SK-N-SH treated with all-trans-retinoic acid at 6 μM for 48 hours (cell line): ENCODE measurements at regions not wholly inside any gene's neighbourhood (a gene's known extent, or its start where the extent isn't known, plus 50 kb on each side); places are given as distances from the start of the nearest gene placed in this dataset.

Experiments
- ARNTL ChIP-seq: fragments of 450-650 bp; formaldehyde crosslinking; IDR thresholded peaks from 2 replicates; pipeline ENCODE4 v1.5.0; 2020; ENCODE audit warnings: low read depth, mild to moderate bottlenecking, moderate library complexity, borderline replicate concordance
- ISL1 ChIP-seq: fragments of 250-450 bp; sonication (Bioruptor Pico); IDR thresholded peaks from 2 replicates; pipeline ENCODE4 v2.1.2; 2022; ENCODE audit warnings: mild to moderate bottlenecking, moderate library complexity
- OSR1 ChIP-seq: fragments of 250-450 bp; sonication (Bioruptor Pico); IDR thresholded peaks from 2 replicates; pipeline ENCODE4 v1.8.0; 2022; ENCODE audit warnings: moderate library complexity, mild to moderate bottlenecking, inconsistent platforms
- SNAI2 ChIP-seq: fragments of 250-450 bp; sonication (Bioruptor Pico); IDR thresholded peaks from 2 replicates; pipeline ENCODE4 v1.5.0; 2020; ENCODE audit warnings: mild to moderate bottlenecking, moderate library complexity
- TOX ChIP-seq: fragments of 250-450 bp; sonication (Bioruptor Pico); IDR thresholded peaks from 2 replicates; pipeline ENCODE4 v1.8.0; 2021; ENCODE audit warnings: mild to moderate bottlenecking, moderate library complexity, borderline replicate concordance
- ZC3H10 ChIP-seq: fragments of 250-450 bp; sonication (Bioruptor Pico); IDR thresholded peaks from 2 replicates; pipeline ENCODE4 v1.5.1; 2021; ENCODE audit warnings: mild to moderate bottlenecking, moderate library complexity
- ZFP30 ChIP-seq: fragments of 450-650 bp; formaldehyde crosslinking; IDR thresholded peaks from 2 replicates; pipeline ENCODE4 v1.5.0; 2022; ENCODE audit warnings: mild to moderate bottlenecking, moderate library complexity
- ZNF565 ChIP-seq: fragments of 450-650 bp; formaldehyde crosslinking; conservative IDR thresholded peaks from 2 replicates; pipeline ENCODE4 v1.5.0; 2020; ENCODE audit warnings: low read depth, mild to moderate bottlenecking, moderate library complexity
- ZNF70 ChIP-seq: fragments of 450-650 bp; formaldehyde crosslinking; IDR thresholded peaks from 2 replicates; pipeline ENCODE4 v1.5.0; 2020; ENCODE audit warnings: mild to moderate bottlenecking, moderate library complexity
- TF ChIP-seq, protein P1 (sequence below): fragments of 250-450 bp; sonication (Bioruptor Pico); IDR thresholded peaks from 2 replicates; pipeline ENCODE4 v1.5.1; 2020; ENCODE audit warnings: low read depth, mild to moderate bottlenecking, moderate library complexity
- TF ChIP-seq, protein P2 (sequence below): fragments of 250-450 bp; sonication (Bioruptor Pico); IDR thresholded peaks from 2 replicates; pipeline ENCODE4 v1.8.0; 2020; ENCODE audit warnings: mild to moderate bottlenecking, moderate library complexity, borderline replicate concordance

- TF ChIP-seq, protein P1, sequence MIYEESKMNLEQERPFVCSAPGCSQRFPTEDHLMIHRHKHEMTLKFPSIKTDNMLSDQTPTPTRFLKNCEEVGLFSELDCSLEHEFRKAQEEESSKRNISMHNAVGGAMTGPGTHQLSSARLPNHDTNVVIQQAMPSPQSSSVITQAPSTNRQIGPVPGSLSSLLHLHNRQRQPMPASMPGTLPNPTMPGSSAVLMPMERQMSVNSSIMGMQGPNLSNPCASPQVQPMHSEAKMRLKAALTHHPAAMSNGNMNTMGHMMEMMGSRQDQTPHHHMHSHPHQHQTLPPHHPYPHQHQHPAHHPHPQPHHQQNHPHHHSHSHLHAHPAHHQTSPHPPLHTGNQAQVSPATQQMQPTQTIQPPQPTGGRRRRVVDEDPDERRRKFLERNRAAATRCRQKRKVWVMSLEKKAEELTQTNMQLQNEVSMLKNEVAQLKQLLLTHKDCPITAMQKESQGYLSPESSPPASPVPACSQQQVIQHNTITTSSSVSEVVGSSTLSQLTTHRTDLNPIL (CRISPR knock-in tag): no peak
- TF ChIP-seq ARNTL (CRISPR knock-in tag) (no peak), OSR1 (CRISPR knock-in tag) (no peak), ZNF565 (CRISPR knock-in tag) (no peak), ZC3H10 (CRISPR knock-in tag) (no peak), ZNF70 (no peak), ZFP30 (CRISPR knock-in tag) (no peak), TOX (CRISPR knock-in tag) (no peak), ISL1 (CRISPR knock-in tag) (no peak), SNAI2 (no peak)
- TF ChIP-seq, protein P2, sequence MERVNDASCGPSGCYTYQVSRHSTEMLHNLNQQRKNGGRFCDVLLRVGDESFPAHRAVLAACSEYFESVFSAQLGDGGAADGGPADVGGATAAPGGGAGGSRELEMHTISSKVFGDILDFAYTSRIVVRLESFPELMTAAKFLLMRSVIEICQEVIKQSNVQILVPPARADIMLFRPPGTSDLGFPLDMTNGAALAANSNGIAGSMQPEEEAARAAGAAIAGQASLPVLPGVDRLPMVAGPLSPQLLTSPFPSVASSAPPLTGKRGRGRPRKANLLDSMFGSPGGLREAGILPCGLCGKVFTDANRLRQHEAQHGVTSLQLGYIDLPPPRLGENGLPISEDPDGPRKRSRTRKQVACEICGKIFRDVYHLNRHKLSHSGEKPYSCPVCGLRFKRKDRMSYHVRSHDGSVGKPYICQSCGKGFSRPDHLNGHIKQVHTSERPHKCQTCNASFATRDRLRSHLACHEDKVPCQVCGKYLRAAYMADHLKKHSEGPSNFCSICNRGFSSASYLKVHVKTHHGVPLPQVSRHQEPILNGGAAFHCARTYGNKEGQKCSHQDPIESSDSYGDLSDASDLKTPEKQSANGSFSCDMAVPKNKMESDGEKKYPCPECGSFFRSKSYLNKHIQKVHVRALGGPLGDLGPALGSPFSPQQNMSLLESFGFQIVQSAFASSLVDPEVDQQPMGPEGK (CRISPR knock-in tag): no peak
These were observed 304.6 kb downstream of the THBS2 start for GRCh38 chr6:168948990-168949531.
